GM19043 (cell line): ENCODE measurements at regions not wholly inside any gene's neighbourhood (a gene's known extent, or its start where the extent isn't known, plus 50 kb on each side); places are given as distances from the start of the nearest gene placed in this dataset.
"Not testable (repeated sequence)": the region's sequence is repeated elsewhere in the genome, so short reads cannot be mapped to it uniquely, and the experiment has no call there.

Experiments
- ATAC-seq: cut with Tn5 transposase; IDR thresholded peaks from one replicate; pipeline ENCODE4 v1.9.1; 2021; ENCODE audit warnings: low read depth; ENCODE audit not compliant: unreplicated experiment

DNA sequence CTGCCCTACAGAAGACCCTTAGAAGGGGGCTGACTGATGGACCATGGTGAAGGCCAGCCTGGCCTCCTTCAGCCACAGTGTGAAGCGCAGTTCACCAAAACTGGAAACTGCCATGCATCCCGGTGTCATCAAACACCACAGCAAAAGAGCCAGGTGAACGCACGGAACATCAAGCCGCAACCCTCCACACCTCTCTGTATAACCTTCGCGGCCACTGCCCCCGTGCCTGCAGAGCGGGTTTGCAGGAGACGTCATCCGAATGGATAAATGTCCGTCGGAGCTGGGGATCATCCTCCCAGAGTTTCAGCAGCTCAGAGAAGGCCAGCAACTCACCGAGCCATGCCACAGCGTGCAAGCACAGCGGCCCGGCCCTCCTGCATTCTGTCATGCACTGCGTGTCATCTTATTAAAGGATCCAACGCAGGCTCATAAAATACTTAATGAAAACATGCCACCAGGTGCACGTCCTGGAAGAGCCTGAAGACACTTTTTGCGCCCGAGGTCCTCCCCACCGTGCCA, 309.9 kb downstream of the BRD1 start:
- ATAC-seq, result no peak

DNA sequence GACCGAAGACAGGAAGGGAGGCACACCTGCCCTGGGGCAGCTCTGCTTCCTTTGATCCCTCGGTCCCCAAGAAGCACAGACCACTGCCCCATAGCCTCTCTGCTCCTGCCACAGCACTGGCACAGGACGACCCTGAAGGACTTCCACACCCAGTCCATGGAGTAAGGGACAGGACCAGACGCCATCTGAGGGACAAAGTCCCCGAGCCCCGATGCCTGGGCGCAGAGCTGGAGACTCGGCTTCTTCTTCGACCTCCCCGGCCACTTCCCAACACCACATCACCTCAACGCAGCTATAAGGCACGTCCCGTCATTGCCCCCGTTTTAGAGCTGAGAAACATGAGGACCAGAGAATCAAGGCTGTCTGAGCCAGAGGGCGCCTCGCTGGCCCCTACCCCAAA, 310.5 kb downstream of the BRD1 start:
- ATAC-seq, result no peak

DNA sequence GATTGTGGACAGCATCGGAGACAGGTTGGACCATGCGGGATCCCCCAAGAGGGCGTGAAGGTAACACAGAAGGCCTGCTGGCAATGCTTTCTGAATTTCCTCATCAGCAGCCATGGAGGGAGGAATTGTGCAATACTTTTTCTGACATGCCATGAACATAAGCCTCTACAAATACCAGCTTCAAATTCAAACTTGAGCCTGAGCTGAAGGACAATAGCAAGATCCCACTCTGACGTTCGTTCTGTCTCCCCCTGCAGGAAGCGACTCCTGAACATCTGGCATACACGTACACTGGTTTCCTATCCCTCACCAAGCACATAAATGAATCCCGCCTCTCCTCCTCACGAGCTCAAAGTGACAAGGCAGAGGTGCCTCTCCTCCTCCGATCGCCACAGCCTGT, 312.2 kb downstream of the BRD1 start:
- no peak for ATAC-seq

DNA sequence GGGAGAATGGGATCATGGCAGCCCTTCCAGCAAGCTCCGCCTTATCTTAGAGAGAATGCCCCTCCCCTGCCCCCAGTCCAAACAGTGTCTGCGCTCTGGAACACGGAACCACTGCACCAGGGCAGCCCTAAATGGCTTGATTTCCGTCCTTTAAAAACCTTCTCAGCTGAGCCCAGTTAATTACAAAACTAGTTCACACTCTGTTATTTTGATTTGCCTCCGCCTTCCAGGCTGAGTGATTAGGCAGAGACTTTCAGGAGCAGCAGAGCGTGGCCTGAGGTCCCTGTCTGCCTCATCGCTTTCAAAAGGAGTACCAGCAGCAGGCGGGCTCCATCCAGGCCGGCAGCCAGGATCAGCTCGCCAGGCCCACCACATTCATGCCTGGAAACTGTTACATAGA, 313.0 kb downstream of the BRD1 start:
- no peak for ATAC-seq

DNA sequence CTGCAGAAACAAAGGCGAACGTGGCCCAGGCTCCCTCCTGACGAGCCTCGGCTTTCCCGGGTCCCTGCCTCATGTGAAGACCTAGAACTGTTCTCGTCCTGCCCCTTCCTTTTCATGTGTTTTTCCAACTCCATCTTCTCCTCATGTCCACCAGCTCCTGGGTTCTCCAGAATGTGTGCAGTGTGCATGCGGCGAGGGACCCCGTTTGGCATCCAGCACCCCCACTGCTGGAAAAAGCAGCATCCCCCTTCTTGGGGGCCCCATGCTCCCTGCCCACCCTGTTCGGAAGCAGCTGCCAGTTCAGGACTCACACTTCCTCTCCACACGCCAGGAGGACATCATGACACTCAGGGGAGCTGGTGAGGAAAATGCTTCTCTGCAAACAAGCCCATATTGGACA, 313.5 kb downstream of the BRD1 start:
- no peak for ATAC-seq

DNA sequence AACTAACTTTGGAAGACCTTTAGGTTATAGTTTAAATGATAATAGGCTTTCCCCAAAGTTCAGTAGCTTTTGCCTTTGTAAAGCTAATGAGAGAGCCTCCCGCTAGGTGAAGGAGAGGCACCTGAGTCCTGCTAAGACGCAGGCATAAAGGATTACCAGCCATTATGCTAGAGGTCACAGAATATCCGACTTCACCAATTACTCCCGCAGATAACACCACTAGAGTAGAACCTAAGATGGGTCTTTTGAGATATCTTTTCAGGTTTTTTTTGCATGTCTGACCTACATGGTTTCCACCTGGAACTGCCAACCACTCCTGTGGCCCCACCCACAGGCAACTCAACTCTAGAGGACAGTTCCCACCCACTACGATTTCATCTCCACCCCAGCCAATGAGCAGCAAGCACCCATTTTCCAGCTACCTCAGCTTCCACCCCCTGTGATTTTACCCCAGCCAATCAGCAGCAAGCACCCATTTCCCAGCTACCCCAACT, 314.3 kb downstream of the BRD1 start:
- no peak for ATAC-seq

DNA sequence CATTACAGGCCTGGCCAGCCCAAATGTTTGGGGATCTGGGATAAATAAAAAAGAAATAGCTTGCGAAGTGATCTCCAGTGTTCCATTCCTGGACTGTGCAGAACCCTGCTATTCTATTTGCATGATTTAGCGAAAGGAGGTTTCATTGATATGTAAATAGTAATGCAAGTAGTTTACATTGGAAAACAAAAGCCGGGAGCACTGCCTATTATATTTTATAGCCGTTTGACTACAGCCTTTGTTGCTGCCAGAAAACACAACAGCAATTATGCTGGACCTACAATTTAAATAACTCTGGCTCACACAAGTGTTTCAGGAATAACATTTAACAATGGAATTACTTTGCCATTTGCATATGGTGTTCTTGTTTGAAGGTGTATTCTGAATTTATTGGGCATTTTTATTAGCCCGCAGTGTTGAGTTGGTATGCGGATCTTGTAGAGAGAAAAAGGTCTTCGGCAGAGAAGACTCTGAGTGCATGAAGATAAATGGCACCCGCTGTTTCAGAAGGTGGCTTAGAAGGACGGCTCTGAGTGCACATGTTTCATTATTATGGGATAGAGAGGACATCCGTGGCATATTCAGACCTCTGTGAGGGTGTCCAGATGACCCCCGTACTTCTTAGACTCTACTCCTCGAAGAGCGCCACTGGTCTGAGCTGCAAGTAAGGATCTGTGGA, 315.0 kb downstream of the BRD1 start:
- no peak for ATAC-seq

DNA sequence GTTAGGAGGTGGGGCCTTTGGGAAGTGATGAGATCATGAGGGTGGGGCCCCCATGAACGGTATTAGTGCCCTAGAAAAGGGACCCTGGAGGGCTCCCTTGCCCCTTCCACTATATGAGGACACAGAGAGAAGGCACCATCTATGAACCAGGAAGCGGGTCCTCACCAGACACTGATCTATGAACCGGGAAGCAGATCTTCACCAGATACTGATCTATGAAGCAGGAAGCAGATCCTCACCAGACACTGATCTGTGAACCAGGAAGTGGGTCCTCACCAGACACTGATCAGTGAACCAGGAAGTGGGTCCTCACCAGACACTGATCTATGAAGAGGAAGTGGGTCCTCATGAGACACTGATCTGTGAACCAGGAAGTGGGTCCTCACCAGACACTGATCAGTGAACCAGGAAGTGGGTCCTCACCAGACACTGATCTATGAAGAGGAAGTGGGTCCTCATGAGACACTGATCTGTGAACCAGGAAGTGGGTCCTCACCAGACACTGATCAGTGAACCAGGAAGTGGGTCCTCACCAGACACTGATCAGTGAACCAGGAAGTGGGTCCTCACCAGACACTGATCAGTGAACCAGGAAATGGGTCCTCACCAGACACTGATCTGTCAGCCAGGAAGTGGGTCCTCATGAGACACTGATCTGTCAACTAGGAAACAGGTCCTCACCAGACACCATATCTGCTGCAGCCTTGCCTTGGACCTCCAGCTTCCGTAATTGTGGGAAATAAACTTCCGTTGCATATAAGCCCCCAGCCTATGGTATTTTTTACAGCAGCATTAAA, 316.1 kb downstream of the BRD1 start:
- not testable (repeated sequence) for ATAC-seq

DNA sequence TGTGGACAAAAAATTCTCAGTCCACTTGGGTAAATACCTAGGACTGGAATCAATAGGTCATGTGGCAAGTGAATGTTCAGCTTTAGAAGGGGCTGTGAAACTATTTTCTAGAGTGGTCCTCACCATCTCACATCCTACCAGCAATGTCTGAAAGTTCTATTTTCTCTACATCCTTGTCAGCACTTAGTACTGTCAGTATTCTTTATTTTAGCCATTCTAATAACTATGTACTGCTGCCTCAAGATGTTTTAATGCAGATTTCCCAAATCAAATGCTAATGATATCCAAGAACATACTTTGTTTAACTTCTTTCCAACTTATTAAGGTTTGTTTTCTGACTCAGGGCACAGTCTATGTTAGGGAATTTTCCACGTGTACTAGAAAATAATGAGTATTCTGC, 317.0 kb downstream of the BRD1 start:
- ATAC-seq, result no peak

DNA sequence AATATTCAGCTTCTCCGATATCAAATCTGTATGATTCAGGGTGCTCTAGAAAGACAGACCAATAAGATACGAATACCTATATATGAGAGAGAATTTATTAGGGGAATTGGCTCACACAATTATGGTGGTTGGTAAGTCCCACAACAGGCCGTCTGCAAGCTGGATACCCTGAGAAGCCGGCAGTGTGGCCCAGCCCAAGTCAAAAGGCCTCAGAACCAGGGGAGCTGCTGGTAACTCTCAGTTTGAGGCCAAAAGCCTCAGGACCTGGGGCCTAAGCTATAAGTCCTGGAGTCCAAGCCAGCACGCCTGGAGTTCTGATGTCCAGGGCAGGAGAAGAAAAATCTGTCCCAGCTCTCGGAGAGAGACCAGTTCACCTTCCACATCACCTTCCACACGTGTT, 318.7 kb downstream of the BRD1 start:
- ATAC-seq, result no peak

DNA sequence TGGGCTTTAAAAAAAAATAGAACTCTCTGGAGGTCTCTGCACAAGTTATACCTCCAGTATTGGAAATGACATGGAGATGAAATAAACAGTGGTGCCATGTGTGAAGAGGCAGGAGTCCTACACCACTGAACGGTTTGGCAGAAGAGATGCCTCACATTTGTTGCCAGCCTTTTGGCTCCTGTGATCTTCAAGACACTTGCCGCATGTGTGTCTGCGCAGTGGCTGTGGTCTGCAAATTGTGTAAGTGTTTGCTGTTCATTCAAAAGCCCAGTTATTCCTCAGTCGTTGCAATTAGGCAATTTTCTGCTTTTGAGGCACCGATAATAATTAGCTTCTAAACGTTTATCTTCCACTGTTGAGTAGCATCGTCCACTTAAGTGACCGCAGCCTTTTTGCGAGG, 319.1 kb downstream of the BRD1 start:
- ATAC-seq, result no peak

DNA sequence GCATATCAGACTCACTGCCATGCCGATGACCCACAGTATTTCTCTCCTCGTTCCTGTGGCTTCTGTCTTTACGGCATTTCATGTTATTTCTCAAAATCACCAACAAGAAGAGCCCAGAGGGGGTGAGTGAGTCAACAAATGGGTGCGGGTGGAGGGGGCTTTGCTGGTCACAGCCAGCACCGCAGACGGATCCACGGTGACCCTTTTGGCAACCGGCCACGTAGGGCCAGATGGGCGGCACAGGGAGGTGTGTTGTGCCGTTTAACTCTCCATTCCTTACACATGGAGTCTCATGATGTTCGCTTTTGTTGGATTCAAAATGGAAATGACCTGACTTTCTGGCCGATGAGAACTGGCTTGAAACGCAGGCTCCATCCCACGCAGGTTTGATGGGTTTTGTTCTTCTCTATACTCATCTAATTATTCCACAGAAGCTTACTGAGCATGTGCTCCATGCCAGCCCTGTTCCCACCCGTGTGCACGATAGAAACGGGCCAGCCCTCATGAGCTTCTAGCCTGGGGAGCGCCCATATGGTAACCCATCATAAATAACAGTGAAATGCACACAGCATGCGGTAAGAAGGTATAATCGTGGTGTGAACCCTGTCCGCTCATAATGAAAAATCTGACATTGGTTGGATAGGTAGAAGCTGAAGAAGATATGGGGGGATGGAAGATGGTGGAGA, 319.9 kb downstream of the BRD1 start:
- no peak for ATAC-seq

DNA sequence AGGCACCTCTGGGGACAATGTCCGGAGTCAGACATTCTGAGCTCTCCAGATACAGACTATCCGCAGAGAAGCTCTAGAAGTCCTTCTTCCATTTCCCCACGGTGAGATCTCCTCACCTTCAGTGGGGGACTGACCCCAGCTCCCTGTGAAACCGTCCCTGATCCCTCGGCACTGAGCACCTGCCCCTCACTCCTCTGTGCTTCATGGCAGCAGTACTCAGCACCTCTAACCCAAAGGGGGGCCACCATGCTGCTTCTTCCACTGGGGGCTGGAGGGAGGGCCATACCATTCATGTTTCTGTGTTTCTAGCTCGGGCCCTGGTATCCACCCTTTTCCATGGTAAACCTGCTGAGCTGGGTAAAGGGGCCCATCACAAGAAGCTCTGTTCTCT, 321.7 kb downstream of the BRD1 start:
- ATAC-seq, result no peak

DNA sequence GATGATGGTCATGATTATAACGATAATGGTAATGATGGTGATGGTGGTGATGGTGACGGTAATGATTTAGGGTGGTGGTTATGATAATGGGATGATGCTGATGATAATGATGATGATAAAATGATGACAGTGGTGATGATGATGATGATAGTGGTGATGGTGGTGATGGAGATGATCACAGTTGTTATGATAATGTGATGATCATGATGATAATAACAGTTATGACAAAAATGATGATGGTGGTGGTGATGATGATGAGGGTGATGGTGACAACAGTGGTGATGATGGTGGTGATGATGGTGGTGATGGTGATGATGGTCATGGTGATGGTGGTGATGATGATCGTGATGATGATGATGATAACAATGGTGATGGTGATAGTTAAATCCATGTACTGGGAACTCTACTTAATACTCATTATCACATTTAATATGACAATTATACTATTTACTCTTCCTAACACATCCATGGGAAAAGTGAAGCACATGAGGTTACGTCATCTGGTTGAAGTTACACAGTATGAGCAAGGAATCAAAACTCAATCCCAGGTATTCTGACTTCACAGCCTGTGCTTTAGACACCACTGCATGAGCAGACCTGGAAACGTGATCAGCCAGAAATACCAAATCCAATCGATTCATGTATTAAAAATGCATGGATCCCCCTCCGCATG, 322.2 kb downstream of the BRD1 start:
- no peak for ATAC-seq

DNA sequence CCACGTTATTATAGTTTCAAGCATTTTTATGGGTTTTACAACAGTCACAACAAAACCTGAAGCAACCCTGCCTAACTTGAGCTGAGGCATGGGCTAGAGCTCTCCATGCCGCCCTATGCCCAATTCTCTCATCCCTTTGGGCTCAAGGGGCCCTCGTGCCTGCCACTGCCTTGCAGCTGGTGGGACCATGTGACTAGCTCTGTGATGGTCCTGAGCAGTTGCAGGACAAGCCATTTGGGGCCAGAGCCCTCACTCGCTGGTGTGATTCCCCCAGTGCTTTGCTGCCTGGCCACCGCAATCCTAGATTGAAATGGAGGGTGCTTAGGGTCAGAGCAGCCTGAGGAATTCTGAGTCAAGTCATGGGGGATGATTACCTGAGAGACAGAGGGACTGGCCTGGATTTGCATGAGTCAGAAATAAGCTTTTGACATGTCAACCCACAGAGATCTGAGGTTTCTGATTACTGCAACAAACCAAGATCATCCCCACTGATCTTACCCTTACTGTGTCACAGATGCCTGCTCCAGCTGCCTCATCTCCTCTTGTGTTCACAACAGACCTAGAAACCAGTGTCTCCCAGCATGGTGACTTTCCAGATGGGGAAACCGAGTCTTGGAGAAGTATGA, 323.7 kb downstream of the BRD1 start:
- ATAC-seq, result no peak

DNA sequence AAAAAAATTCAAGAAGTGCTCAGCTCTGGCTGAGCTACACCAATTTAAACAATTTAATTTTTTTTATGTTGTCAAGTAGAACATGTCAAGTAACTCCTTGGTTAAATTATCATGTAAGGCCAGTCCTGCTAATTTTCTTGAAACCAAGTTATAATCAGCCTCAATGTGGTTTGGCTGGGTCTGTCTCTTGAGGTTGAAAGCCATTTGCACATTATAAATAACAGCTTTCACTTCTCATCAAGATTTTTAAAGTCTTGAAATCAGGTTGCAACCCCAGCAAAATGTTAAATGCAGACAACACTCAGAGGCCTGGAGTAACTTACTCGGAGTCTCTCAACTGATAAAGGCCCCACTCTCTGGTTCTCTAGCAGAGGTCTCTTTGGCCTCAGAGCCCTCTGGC, 324.4 kb downstream of the BRD1 start:
- ATAC-seq, result no peak

DNA sequence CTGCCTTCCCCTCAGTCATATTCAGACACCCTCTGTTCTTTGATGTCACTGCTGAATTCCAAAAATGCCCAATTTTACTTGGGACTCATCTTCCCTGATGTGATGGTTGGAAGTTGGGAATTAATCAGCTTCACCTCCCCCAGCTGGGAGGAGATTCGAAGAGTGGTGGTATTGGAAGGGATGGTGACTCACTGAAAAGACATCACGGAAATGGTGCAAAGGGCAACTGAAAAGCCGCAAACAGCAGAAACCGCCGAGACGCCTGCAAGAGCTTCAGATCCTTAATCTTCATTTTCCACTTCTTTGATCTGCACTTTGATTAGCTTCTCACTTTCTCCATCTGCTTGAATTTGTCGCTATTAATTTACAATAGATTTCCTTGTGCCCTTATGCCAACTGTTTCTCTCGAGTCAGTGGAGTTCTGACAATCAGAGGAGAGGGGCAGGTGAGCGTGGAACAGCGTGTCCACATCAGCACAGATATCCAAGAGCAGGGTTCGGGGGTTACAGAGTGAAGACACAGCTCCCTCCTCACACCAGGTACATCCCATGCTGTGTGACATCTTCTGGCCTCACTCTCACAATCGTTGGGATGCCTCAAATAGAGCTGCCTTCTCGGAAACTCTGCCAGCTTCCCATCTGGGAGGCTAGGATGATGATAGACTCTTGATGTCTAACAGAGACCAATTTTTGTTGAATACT, 325.4 kb downstream of the BRD1 start:
- ATAC-seq, result no peak

DNA sequence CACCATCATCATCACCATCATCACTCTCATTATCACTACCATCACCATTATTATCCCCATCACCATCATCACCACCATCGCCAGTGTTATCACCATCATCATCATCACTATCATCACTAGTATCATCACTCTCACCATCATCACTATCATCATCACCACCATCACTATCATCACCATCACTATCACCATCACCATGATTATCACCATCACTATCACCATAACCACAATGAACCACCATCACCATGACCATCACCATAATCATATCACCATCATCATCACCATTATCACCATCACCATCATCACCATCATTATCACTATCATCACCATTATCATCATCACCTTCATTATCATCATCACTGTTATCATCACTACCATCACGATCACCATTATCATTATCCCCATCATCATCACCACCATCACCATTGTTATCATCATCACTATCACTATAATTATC, 326.7 kb downstream of the BRD1 start:
- ATAC-seq, result no peak

DNA sequence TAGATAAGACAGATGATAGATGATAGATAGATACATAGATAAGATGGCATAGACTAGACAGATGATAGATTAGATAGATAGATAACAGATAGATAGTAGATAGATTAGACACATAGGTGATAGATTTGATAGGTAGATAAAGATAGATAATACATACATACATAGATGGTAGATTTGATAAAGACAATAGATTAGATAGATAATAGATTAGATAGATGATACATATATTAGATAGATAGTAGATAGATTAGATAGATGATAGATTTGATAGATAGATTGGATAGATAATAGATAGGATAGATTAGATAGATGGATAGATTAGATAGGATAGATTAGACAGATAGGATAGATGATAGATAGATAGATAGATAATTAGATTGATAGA, 327.6 kb downstream of the BRD1 start:
- ATAC-seq, result no peak
